Bone marrow (tissue), 2 donors: ENCODE measurements at regions not wholly inside any gene's neighbourhood (a gene's known extent, or its start where the extent isn't known, plus 50 kb on each side); places are given as distances from the start of the nearest gene placed in this dataset.
"Not testable (repeated sequence)": the region's sequence is repeated elsewhere in the genome, so short reads cannot be mapped to it uniquely, and the experiment has no call there.

Source experiments
- DNase-seq, 2 donors: peaks; one replicate each; lab custom pipeline; 2025; lab: John Stamatoyannopoulos, UW

- DNase-seq: no peak
These were observed 128.0 kb downstream of the ATP23 start for GRCh38 chr12:58069268-58069963.

DNA sequence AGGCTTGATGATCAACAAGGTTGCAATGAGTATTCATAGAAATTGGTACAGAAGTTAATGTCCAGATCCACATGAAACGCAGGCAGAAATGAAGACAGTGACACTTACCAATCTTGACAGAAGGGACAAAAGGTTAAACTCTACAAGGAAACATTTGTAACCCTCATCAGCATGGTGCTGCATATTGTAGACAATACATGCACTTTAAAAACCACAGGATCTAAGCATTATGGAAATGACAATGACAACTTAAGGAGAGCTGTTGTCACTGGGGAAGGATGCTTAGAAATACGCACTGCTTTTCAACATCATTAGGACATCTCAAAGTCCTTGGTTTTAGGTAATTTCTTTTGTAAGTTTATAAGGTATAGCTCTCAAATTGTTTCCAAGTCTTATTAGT lies 130.6 kb downstream of the ATP23 start:
- DNase-seq: no peak

DNA sequence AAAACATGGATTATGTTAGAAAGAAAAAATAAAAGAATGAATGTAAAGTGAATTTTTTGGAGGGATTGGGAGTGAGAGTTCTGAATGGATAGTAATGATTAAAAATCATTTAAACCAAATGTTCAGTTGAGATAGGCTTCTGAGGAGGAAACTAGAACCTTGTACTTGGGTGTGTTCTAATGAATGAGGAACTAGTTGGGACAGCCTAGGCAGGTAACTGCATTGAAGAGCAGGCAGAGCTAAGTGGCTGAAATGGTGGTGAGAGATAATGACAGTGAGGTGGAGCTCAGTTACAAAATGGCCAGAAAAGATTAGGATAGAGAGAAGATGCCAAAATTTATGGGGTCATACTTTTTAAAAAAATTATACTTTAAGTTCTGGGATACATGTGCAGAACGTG lies 132.9 kb downstream of the ATP23 start:
- DNase-seq: no peak

DNA sequence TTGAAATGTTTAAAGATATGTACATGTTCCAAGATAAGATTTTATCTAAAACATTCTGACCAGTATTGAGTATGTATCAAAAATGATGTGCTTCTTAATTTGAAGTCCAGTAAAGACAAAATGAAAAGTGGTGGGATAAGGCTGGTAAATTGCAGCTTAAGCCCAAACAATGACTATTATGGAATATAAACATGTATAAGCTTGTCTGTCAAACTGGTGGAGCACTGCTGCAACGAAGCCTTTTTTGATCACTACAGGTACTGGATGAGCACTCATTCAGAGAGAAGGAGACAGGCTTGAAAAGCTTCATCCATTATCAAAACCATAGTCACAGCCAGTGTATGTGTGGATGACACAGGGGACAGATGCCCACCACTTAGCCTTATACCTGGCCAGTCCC lies 138.4 kb downstream of the ATP23 start:
- DNase-seq: no peak

DNA sequence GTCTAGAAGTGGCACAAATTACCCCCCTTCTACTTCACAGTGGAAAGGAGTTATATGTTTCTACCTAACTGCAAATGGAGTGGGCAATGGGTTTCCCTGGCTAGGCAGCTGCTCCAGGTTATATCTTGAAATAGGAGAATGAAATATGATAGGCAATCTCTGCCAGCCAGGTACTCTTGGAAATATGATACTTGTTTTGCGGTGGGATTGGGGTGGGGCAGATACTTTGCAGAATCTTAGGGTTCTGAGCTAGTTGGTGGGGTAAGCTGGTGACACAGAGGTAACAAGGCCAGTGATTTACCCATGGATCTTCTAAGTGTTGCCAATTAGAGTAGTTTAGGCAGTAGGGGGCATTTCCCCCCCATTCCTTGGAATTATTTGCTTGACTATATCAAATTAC lies 140.1 kb downstream of the ATP23 start:
- no peak for DNase-seq

DNA sequence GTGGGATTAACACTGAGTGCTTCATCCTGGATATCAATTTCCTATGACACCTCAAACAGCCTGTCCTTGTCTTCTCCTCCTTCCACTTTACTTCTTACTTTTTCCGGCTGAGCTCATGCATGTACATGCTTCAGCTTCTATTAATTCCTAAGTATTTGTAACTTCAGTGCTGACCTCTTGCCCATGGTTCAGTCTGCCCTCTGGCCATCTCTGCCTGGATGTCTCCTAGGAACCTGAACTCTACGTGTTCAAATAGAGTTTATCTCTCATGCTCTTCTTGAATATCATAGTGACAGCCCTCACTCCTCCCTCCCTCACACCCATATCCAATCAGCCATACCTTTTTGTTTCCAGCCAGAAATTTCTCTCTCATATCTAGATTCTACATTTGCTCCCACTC lies 141.6 kb downstream of the ATP23 start:
- DNase-seq: no peak

DNA sequence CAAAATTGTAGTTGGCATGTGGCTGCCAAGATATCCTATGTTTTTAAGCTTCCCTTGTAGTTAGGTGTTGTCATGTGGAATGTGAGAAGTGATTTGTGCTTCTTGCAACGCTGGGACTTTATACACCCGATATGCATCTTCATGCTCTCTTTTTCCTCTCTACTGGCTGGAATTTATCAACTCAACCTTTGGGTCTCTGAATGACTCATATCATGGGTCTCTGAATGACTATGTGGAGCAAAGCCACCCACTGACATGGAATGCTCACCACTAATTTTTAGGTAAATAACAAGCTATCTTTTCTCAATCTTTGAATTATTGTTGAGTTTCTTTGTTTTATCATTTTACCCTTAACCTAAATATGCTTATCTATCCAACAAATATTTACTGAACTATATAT lies 144.6 kb downstream of the ATP23 start:
- DNase-seq: no peak

GRCh38 chr12:58086930-58087329 lies 145.6 kb downstream of the ATP23 start:
- DNase-seq: no peak

DNA sequence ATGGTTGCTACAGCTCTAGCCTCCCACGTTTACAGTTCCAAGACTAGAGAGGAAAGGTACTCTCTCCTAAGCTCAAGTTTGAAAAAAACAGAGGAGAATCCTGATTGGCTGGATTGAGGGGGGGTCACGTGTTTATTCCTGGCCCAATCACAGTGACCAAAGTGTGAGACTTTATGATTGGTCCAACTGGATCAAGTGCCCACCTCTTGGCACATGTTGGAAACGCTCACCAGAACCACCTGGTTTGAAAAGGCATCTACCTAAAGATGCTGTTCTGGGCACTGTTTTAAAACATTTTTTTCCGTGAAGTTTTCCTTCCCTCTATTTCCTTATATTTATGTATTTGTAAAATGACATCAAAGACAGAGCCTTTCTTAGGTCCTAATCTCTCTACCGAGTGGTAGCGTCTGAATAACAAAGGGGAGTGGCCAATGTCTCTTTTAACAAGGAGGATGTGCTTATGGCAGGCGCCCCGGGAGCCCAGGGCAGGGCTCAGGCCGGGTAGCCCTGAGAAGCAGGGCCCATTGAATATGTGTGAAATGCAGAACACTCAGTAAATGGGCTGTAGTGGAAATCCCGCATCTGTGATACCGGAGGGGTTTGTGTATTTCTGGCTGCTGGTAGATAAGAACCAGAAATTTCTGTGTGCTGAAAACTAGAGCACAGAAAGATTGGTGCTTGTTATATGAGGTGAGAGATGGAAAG lies 146.2 kb downstream of the ATP23 start:
- DNase-seq: no peak

- DNase-seq: no peak
These were observed 148.2 kb downstream of the ATP23 start for GRCh38 chr12:58089588-58089987.

DNA sequence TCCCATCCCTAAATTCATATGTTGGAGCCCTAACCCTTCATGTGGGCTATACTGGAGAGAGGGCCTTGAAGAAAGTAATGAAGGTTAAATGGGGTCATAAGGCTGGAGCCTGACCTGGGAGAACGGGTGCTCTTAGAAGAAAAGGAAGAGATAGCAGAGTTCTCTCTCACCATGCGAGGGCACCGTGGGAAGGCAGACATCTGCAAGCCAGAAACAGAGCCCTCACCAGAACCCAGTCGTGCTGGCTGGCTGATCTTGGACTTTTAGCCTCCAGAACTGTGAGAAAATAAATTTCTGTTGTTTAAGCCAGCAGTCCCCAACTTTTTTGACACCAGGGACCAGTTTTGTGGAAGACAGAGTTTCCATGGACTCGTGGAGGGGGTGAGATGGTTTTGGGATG lies 149.3 kb downstream of the ATP23 start:
- no peak for DNase-seq

DNA sequence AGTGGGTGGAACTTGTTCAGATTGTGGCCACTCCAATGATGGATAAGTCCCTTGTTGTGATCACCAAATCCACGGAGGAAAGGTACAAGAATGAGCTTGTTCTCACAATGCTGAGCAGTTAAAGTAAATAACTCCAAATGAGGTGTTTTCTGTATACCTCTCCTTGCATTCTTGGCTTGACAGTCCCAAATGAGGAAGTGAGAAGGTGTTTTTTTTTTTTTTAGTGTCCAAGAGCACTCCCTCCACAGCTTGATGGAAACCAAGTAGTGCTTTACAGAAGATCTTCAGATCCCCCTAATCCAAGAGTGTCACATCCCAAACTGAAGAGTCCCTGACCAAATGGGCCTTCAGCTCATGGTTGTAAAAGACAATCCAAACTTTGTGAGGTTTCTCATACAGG lies 153.6 kb downstream of the ATP23 start:
- DNase-seq: no peak

GRCh38 chr12:58097741-58098140 lies 156.4 kb downstream of the ATP23 start:
- DNase-seq: no peak

DNA sequence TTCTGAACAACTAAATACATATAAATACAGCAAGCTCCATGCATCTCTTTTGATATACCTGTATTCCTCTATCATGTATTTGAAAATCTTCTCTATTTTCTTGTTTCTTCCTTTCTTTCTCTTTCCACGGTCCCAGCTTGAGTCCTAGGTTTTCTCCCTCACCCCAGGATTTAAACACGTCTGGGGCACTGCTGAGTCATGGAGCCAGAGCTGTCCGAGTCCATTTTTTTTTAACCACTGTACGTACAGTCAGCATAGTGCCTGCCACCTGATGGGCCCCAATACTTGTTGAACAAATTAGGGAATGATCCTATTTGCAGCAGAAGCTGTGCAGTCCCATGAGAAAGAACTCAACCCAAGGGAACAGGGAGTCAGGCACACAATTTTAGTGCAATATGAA lies 158.1 kb downstream of the ATP23 start:
- DNase-seq: no peak

DNA sequence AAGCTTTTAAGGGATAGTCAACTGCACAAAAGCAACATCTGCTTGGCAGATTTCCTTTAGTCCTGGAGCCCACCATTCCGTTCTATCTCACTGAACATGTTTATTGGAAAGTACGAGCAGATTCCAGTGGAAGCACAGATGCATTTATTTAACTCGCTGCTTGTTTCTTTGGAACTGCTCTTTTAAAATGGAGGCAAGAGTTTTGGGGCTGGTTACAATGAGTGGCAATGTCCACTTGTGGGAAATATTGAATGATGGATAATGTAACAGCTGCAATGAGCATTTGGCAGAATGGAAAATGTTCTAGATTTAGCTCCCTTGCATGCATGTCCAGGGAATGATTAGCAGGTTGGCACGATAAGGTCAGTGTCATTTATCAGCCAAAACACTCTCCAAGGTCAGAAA lies 163.0 kb downstream of the ATP23 start:
- no peak for DNase-seq

DNA sequence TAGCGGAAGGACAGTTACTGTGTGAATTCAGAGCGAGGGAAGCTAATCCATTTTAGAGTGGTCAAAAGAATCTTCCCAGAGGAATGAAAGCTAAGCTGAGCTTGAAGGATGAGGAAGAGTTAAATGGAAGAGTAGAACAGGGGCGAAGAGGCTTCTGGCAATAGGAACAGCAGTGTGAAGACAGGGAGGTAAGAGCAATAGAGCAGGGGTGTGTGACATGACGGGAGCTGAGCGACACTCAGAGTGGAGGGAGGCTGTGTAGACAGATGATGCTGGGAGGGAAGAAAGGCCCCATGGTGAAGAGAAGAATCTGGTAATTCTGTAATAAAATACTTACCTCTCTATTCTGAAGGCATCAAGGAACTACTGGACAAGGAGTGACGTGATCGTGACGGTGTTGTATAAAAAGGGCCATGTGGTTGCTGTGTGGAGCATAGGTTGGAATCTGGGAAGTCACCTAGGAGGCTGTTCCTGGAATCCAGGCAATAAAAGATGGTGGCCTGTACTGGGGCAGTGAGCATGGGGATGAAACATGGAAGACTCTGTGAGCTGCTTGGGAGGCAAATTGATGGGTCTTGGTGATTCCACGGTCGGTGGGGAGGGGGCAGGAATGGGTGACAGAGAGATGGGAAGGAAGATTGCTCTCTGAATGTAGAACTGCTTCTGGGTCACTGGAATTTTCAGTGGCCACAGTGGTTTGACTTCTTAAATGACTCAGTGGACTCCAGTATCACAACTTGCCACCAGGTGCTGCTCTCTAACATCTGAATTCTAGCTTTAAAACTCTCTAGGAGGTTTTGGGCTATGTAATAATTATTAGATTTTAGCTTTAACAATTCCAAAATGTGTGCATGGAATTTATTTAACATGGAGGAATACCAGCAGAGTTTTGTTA lies 164.1 kb downstream of the ATP23 start:
- DNase-seq: no peak

- no peak for DNase-seq
These were observed 164.8 kb downstream of the ATP23 start for GRCh38 chr12:58106195-58106594.

DNA sequence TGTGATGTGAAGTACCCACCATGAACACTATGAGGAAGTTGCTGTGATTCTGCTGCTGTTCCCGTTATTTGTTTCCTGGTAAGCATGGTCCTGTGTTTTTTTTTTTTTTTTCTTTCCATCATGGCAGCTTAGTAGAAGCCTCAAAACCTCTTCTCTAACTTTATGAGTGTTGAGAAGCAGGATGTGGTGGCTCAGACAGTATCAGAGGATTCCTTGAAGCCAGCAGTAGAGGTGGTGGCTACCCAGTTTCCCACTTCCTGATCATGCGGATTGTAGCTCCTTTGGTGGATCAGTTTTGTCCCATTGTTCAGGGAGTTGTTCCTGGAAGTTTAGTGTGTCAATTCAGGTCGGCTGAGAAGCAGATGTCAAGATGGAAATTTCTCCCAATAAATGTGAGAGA lies 175.8 kb downstream of the ATP23 start:
- no peak for DNase-seq

GRCh38 chr12:58117667-58118066 lies 176.3 kb downstream of the ATP23 start:
- no peak for DNase-seq

- DNase-seq: not testable (repeated sequence)
These were observed 184.4 kb downstream of the ATP23 start for GRCh38 chr12:58125761-58126160.

GRCh38 chr12:58131986-58132755 lies 190.8 kb downstream of the ATP23 start:
- DNase-seq: no peak

DNA sequence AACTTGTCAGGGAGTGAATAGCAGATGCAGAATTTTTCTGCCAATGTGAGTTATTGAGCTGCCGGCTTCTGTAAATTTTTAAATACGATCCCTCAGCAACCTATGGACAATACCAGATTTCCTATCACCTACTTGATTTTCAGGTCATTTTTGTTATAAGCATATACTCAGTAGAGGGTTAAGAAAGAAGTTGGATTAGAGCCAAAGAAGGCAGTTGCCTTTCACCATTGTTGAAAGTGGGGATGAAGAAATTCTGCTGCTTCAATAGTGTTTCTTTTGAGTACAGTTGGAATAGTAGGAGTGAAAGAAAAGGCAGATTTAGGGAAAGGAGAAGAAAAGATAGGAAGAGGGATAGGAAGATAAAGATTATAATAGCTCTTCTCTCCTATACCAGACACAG lies 197.1 kb downstream of the ATP23 start:
- no peak for DNase-seq
